ENCODE measurements at regions not wholly inside any gene's neighbourhood (a gene's known extent, or its start where the extent isn't known, plus 50 kb on each side); places are given as distances from the start of the nearest gene placed in this dataset.

DNA sequence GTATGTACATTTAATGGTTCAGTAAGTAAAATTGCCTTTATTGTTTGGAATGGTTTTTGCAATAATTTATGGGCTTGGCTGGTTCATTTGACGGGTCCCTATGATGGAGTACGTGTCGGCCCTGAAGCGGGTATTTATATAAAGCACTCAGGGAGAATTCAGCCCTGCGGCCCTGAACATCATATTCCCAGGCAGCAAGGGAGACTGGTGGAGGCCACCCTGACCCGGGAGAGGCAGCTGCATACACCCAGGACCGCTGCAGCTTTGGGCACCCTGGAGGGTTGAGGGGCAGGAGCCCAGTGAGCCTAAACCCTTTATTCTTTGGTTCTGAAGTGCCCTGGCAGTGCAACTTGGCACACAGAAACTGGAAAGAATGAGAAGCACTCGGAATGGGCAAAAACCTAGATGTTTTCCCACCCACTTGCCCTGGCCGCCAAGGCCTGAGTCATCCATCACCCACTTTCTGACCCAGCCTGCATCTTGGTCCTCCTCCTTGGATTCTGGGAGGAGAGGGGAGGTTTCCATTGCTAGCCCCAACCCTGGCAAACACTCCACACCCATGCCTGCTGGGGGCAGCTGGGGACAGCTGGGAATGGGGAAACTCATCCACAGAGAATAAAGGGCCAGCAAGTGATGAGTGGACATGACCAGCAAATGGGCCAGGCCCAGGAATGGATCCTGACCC is 162.2 kb upstream of the TNRC6C start:
- no peak for TF ChIP-seq CTCF (IDR thresholded peaks at IDR 0.05)
- no peak for TF ChIP-seq POLR2A (IDR thresholded peaks at IDR 0.05)
- no peak for TF ChIP-seq EP300 (IDR thresholded peaks at IDR 0.05)
